Stimulated activated CD8-positive, alpha-beta memory T cell treated with anti-CD3 and anti-CD28 coated beads, Interleukin-15, amount 100 ng/mL, for 1 hour (primary cell): ENCODE measurements at regions not wholly inside any gene's neighbourhood (a gene's known extent, or its start where the extent isn't known, plus 50 kb on each side); places are given as distances from the start of the nearest gene placed in this dataset.

Experiments
- DNase-seq: peaks from one replicate; pipeline ENCODE4 v3.0.0-alpha.2; 2020; ENCODE audit warnings: low read depth

DNA sequence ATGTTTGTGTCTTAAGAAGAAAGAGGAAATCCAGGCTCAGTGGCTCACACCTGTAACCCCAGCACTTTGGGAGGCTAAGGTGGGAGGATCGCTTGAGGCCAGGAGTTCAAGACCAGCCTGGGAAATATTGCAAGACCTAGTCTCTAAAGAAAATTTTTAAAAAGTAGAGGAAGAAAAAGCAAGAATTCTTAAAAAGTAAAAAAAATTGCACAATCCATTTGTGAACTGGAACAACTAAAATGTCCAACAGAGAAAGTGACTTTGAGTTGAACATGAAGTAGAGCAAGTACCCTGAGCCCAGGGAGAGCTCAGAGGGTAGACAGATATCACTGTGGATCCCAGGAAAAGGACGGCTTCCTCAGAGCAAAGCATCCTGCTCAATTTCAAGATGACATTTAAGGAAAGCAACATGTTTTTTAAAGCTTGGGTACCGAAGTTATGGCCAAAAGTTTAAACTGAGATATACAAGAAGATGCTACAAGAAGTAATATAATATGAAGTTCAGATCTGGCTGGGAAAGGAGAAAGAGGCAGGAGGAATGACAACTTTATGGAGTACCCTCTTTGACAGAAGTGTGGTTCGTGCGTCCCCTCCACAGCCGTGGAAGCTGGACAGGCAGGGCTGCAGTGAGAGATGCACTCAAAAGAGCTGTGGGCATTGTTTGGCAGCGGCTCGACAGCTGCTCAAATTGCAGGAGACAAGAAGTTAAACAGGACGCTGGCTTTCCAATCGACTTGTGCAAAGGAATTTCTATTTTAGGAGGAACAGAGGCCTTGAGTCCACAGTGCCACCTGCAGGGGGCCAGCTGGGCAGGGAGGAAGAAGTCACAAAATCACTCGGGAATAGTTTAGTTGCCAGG is 201.3 kb downstream of the JCAD start:
- DNase-seq, result no peak

DNA sequence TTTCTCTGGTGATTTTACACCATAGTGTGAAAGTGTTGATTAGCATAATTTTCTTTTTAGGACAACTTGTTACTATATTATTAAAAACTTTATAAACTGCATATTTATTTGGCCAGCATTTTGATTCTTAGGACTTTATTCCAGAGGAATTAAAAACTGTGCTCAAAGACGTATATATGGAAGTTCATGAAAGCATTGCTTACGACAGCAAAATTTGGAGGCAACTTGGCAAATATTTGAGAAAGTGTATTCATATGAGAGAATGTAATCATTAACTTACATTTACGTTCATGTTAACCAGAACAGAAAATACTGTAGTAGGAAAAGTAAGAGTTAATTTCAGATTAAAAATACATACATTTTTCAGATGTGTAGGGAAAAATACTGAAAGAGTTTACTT is 203.1 kb downstream of the JCAD start:
- DNase-seq, result no peak

DNA sequence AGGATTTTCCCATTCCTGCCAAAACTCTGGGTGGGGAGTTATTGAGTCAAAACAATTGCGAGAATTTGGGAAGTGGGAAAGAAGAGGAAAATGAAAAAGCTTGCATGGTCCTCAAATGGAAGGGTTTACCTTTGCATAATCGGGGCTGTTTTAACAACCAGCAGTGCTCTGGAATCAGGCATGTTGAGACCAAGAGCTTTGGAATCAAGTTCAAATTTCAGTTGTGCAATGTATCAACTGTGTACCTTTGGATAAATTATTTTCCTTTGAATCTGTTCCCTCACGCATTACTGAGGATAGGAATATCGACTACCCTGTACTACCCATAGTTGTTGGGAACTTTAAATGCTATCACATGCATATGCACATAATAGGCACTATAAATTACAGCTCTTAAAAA is 205.5 kb downstream of the JCAD start:
- no peak for DNase-seq

GRCh38 chr10:29851241-29851640 is 208.1 kb downstream of the JCAD start:
- no peak for DNase-seq

DNA sequence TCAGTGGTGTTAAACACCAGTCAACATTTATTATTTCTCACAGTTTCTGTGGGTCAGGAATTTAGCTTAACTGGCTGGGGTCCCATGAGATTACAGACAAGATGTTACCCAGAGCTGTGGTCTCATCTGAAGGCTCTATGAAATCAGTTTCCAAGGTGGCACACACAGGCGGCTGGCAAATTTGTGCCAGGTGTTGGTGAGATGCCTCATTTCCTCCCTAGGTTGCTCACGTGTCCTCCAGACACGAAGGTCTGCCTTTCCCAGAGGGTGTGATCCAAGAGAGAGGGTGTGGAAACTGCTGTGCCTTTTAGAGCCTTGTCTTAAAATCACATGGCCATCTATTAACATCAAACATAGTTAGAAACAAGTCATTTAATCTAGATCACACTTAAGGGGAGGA is 209.0 kb downstream of the JCAD start:
- DNase-seq, result no peak

DNA sequence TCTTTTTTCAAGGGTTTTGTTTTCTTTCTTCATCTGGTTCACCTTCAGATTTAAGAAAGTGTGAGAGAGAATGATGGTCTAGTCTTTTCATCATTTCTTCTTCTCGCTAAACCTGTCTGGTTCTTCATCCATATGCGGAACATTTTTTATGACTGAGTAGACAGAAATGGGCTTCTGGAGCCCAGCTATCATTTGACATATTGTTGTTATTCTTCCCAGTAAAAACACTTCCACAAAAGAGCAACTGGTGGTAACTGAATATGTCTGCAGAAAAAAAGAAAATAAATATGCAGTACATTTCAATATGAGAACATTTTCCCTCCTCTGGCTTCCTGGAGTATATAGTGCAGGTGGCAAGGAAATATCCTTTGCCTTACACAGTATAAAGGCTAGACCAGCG is 209.5 kb downstream of the JCAD start:
- no peak for DNase-seq

DNA sequence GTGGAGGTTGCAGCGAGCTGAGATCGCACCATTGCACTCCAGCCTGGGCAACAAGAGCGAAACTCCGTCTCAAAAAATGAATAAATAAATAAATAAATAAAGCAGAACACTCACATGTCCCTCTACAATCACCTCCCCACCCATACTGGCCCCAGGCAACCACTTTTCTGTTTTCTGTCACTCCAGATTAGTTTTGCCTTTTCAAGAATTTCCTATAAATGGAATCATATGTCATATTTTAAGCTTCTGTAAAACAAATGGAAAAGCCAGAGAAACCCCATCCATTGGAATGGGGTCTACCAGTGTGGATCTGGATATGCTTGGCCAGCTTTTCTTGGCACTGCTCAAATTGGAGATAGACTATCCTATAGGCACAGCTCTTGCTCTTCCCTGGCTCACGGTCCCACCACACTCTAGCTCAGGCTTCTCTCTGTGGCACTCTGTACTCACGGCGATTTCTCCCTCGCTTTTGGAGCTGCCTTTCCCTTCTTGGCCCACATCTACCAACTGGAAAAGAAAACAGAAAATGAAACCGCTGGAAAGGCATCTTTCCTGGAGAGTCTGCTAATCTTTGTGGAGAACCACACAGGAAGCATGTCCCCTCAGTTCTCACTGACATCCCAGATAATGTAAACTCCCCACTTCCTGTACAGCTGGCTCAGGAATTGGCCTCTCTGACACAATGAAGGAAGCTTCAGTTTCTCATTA is 210.1 kb downstream of the JCAD start:
- DNase-seq, result no peak

- DNase-seq, result no peak
Measured at GRCh38 chr10:29846881-29847280, 212.1 kb upstream of the SVIL start.

DNA sequence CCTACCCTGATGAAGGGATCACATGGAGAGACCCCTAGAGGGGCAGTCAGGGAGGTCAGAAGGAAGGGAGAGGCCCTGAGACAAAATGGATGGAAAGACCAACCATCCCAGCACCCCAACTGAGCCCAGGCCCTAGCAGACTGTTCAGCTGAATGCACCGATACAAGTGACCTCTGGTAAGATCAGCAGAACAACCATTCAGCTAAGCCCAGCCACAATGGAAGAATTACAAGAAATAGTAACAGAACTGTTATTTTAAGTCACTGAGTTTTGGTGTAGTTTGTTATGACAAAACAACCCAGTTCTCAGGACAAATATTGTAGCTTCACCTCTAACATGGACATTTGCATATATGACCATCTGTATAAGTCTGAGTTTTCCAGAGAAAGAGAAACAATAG is 210.4 kb upstream of the SVIL start:
- no peak for DNase-seq

DNA sequence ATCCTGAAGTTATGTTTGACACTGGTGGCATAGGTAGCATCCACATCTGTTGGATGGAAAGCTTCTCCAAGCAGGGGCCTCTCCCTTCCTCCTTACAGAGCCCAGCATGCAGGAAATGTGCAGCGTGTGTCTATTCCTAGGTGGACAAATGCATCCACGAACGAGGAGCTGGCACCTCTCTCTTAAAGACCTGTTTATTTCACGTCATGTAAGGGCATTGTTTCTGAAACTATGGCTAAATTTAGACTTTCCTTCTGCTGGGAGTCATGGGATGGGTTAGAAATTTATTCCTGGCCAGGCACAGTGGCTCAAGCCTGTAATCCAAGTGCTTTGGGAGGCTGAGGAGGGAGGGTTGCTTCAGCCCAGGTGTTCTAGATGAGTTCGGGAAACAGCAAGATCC is 208.4 kb upstream of the SVIL start:
- no peak for DNase-seq

DNA sequence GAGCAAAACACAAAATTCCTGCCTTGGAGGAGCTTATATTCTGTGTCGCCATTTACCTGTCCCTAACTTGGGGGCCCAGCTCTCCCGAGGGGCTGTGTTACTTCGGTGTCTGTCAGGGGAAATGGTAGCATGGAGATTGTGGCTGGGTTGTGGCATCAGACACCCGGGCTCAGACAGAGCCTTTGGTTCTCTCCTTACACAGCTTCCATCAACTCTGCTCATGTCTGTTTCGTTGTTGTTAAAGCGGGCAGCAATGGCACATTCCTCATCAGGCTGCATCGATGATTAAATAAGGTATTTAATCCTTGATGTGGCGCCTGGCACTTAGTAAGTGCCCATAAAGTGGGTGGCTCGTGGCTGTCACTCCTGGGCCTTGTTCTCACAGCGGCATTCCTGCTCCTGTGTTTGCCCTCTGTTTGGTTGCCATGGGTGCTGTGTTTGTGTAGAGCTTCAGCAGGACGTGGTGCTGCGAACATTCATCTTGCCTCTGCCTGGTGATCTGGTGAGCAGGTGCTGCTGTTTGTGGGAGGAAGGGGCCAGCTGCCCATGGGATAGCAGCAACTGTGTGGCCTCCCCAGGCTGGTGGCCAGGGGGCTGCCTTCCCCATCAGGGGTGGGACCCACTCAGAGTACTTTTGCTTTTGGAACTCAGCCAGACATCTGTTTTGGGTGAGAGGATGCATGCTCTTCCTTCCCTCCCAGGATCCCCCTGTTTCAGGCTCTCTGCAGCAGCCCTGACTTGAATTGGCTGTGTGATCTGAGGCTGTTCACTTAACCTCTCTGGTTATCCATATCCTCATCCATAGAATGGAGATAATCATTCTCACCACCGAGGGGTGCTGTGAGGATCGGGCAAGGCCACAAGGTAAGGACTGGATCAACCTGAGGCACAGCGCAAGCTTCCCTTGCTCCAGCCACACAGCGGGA is 207.2 kb upstream of the SVIL start:
- no peak for DNase-seq

GRCh38 chr10:29840516-29841276 is 205.9 kb upstream of the SVIL start:
- DNase-seq, result no peak

DNA sequence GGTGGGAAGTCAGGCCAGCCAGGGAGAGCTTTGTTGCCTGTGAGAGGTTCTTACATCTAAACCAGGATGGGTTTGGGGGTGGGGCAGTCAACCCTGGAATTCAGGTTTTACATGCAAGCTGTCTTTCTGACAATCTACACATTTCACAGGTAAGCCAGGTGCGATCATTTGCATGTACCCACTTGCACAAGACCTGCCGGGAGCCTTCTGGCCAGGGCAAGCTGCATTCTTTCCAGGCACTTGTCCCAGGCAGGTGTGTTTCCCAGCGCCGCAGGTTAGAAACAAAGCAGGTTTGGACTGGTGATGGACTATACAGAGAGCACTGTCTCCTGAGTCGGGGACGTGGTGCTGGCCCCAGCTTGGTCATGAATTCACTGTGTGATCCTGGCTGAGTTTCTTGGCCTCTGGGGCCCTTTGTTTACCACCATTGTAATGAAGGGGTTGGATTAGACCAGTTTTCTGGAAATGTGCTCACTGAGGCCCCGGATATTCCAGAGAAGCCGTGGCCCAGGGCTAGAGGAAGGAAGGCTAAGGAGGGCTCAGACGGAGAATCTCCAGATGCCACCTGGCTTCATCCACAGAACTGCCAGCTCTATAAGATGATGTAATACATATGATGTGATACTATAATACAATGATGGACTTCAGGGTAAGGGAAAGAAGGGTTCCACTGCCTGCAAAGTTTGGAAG is 205.2 kb upstream of the SVIL start:
- DNase-seq, result no peak

GRCh38 chr10:29838539-29838938 is 203.8 kb upstream of the SVIL start:
- no peak for DNase-seq

DNA sequence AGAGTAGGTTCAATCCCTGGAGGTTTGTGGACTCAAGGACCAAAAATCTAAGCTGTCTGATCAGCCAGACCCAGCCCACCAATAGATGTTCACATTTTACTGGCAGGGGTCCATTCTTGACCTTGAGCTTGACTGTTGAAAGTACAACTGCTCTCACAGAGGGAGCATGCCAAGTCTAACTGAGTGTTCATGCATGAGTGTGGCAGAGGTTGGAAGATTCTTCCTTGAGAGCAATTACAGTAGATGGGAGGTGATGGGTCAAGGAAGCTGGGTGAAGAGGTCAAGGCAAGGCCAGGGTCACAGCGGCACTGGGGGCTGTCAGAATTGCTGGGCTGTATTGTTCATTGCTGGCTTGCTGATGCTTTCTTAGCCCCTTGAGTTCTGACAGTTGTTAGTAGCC is 202.8 kb upstream of the SVIL start:
- no peak for DNase-seq

- DNase-seq, result no peak
Measured at GRCh38 chr10:29836396-29836795, 201.6 kb upstream of the SVIL start.

- DNase-seq, result no peak
Measured at GRCh38 chr10:29835055-29835454, 200.3 kb upstream of the SVIL start.

DNA sequence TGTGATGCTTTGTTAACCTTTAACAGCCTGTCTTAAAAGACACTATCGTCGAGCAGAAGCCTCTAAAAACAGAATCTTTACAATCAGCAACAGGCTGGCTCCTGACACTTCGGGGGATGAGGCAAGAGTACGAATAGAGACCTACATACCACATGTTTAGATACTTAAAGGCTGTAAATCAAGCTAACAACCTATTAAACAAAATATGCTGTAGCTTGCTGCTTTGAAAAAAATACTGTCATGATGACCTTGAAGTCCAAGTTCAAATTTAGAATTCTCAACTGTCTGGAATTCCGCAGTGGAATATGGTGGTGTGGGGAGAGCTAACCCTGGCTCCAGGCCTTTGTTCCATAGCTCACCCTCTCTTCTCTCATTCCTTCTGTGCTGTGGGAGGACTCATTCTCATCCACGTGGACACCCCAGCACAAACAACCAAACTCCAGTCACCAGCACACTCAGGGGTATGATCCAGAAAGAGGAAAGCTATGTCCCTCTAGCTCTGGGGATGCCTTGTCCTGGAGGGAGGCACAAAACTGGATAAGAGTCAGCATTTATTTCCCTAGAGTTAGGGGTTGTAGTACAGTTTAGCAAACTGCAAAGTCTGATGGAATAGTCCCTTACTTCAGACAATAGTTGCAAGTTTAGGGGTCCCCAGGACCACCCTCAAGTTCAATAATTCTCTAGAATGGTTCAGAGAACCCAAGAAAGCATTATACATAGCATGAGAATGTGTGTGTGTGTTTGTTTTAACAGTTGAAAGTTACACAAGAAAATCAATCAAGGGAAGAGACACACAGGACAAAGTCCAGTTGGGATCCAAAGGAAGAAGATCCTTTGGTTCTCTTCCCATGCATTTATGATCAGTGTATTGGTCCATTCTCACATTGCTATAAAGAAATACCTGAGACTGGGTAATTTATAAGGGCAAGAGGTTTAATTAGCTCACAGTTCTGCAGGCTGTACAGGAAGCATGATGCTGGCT is 196.1 kb upstream of the SVIL start:
- no peak for DNase-seq

GRCh38 chr10:29829776-29830175 is 195.0 kb upstream of the SVIL start:
- DNase-seq, result no peak

- no peak for DNase-seq
Measured at GRCh38 chr10:29828956-29829355, 194.2 kb upstream of the SVIL start.
